ENCODE measurements at regions not wholly inside any gene's neighbourhood (a gene's known extent, or its start where the extent isn't known, plus 50 kb on each side); places are given as distances from the start of the nearest gene placed in this dataset.
"Not testable (repeated sequence)": the region's sequence is repeated elsewhere in the genome, so short reads cannot be mapped to it uniquely, and the experiment has no call there.

GRCh38 chr7:136116186-136116585, 139.0 kb upstream of the MTPN start:
- Mint-ChIP-seq H3K27me3 (ENCODE audit: unreplicated experiment) (peaks cover 26% of the 10 kb centered on the region), H3K4me3 (ENCODE audit: unreplicated experiment) (no peak overlapping the region), H3K4me1 (ENCODE audit: unreplicated experiment) (no peaks in the 10 kb centered on the region), H3K9me3 (ENCODE audit: unreplicated experiment) (no peaks in the 10 kb centered on the region), H3K27ac (ENCODE audit: unreplicated experiment) (no peak overlapping the region), H3K36me3 (ENCODE audit: unreplicated experiment) (no peaks in the 10 kb centered on the region)
- no peak for DNase-seq (ENCODE audit: extremely low spot score, unreplicated experiment)
- TF ChIP-seq CTCF (IDR thresholded peaks at IDR 0.05) = no peak

- Mint-ChIP-seq H3K9me3 (ENCODE audit: unreplicated experiment) (peaks cover under 1% of the 10 kb centered on the region), H3K36me3 (ENCODE audit: unreplicated experiment) (no peaks in the 10 kb centered on the region), H3K4me3 (ENCODE audit: unreplicated experiment) (no peak overlapping the region)
These were observed 138.0 kb upstream of the MTPN start for GRCh38 chr7:136114966-136115762.

GRCh38 chr7:136114467-136114866, 137.3 kb upstream of the MTPN start:
- not testable (repeated sequence) for H3K27ac Mint-ChIP-seq (ENCODE audit: unreplicated experiment); H3K36me3 Mint-ChIP-seq (ENCODE audit: unreplicated experiment); H3K4me1 Mint-ChIP-seq (ENCODE audit: unreplicated experiment); DNase-seq (ENCODE audit: extremely low spot score, unreplicated experiment); H3K4me3 Mint-ChIP-seq (ENCODE audit: unreplicated experiment); H3K9me3 Mint-ChIP-seq (ENCODE audit: unreplicated experiment)
- peaks cover 34% of the 10 kb centered on the region for H3K27me3 Mint-ChIP-seq (ENCODE audit: unreplicated experiment)

More at GRCh38 chr7:136114966-136115762, 138.0 kb upstream of the MTPN start:
- no peak overlapping the region for H3K27ac Mint-ChIP-seq (ENCODE audit: unreplicated experiment)
- H3K4me1 Mint-ChIP-seq (ENCODE audit: unreplicated experiment) = no peaks in the 10 kb centered on the region
- no peak for DNase-seq (ENCODE audit: extremely low spot score, unreplicated experiment)
- TF ChIP-seq CTCF (IDR thresholded peaks at IDR 0.05) = peak; percentile 77
- H3K27me3 Mint-ChIP-seq (ENCODE audit: unreplicated experiment) = peaks cover 33% of the 10 kb centered on the region

GRCh38 chr7:136109037-136109436, 131.9 kb upstream of the MTPN start:
- Mint-ChIP-seq H3K9me3 (ENCODE audit: unreplicated experiment) (peaks cover 25% of the 10 kb centered on the region), H3K27me3 (ENCODE audit: unreplicated experiment) (peaks cover 34% of the 10 kb centered on the region)
- H3K36me3 Mint-ChIP-seq (ENCODE audit: unreplicated experiment); H3K27ac Mint-ChIP-seq (ENCODE audit: unreplicated experiment); H3K4me1 Mint-ChIP-seq (ENCODE audit: unreplicated experiment); DNase-seq (ENCODE audit: extremely low spot score, unreplicated experiment); H3K4me3 Mint-ChIP-seq (ENCODE audit: unreplicated experiment): not testable (repeated sequence)

- DNase-seq (ENCODE audit: extremely low spot score, unreplicated experiment) = no peak
- no peaks in the 10 kb centered on the region for H3K4me1 Mint-ChIP-seq (ENCODE audit: unreplicated experiment)
- peaks cover 4% of the 10 kb centered on the region for H3K27me3 Mint-ChIP-seq (ENCODE audit: unreplicated experiment)
- H3K9me3 Mint-ChIP-seq (ENCODE audit: unreplicated experiment) = peaks cover 24% of the 10 kb centered on the region
- TF ChIP-seq CTCF (IDR thresholded peaks at IDR 0.05) = no peak
- no peaks in the 10 kb centered on the region for H3K36me3 Mint-ChIP-seq (ENCODE audit: unreplicated experiment)
- H3K4me3 Mint-ChIP-seq (ENCODE audit: unreplicated experiment) = no peak overlapping the region
- H3K27ac Mint-ChIP-seq (ENCODE audit: unreplicated experiment) = no peak overlapping the region
These were observed 128.0 kb upstream of the MTPN start for GRCh38 chr7:136105191-136105590.

- no peaks in the 10 kb centered on the region for H3K36me3 Mint-ChIP-seq (ENCODE audit: unreplicated experiment)
These were observed 127.1 kb upstream of the MTPN start for GRCh38 chr7:136104269-136104603.

More at GRCh38 chr7:136104269-136104603, 127.1 kb upstream of the MTPN start:
- no peak overlapping the region for H3K27ac Mint-ChIP-seq (ENCODE audit: unreplicated experiment)
- peaks cover 15% of the 10 kb centered on the region for H3K9me3 Mint-ChIP-seq (ENCODE audit: unreplicated experiment)
- H3K27me3 Mint-ChIP-seq (ENCODE audit: unreplicated experiment) = peaks cover 2% of the 10 kb centered on the region
- no peak for TF ChIP-seq CTCF (IDR thresholded peaks at IDR 0.05)
- no peak overlapping the region for H3K4me3 Mint-ChIP-seq (ENCODE audit: unreplicated experiment)
- no peak for DNase-seq (ENCODE audit: extremely low spot score, unreplicated experiment)
- no peaks in the 10 kb centered on the region for H3K4me1 Mint-ChIP-seq (ENCODE audit: unreplicated experiment)

All from osteocyte (in vitro differentiated cells).